ENCODE measurements at regions not wholly inside any gene's neighbourhood (a gene's known extent, or its start where the extent isn't known, plus 50 kb on each side); places are given as distances from the start of the nearest gene placed in this dataset.
A peak's percentile ranks its signal among the peaks of the same experiment; 100 is the strongest.

DNA sequence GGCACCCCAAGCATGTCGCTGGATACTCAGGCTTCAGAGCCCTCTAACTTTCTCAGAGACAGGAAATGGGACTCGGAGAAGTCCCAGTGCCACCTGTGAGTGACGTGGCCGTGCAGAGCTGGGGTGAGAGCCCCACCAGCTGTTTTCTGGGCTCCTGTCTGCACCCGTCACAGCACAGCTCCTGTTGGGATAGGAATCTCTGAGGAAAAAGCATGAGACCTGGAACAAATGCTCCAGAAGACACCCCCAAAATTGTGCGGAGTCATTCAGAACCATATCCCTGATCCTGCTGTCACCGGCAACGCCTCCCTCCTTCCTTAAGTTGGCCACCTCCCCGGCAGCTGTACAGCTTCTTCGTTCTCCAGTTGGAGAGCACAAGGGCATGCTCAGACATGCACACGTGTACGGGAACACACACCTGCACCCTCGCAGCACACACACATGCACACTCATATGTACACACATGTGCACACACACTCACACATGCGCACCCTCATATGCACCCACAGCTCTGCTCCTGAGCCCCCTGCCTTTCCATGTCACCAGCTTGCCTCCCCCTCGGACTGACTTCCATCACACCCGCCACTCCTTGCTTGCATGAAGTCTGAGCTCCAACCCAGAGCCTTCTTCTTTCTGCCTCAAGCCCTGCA is 1430.0 kb downstream of the BRD1 start:
- Histone ChIP-seq H3K36me3 (replicated peaks in 1 of 2; ENCODE audit: control insufficient read depth in 1 of 2, insufficient read depth in 2 of 2, low read length in 2 of 2) (no peaks in the 10 kb centered on the region), H3K4me3 (replicated peaks in 1 of 3; ENCODE audit: insufficient read depth in 1 of 3, low read depth in 2 of 3, low read length in 3 of 3) (no peak overlapping the region), H2AFZ (ENCODE audit: low read length) (no peak overlapping the region), H3K9me3 (ENCODE audit: low read length) (no peaks in the 10 kb centered on the region), H3K9ac (ENCODE audit: insufficient read depth, low read depth, low read length) (no peak overlapping the region), H3K79me2 (ENCODE audit: insufficient read depth, low read length) (no peaks in the 10 kb centered on the region), H3K27ac (ENCODE audit: extremely low read length, insufficient read depth, low read length) (no peak overlapping the region), H3K4me2 (ENCODE audit: low read depth, low read length) (no peak overlapping the region), H3K4me1 (ENCODE audit: insufficient read depth, low read length) (peaks cover 14% of the 10 kb centered on the region), H4K20me1 (ENCODE audit: insufficient read depth, low read length) (no peaks in the 10 kb centered on the region), H3K27me3 (ENCODE audit: control insufficient read depth in 1 of 2, insufficient read depth in 2 of 2, low read length in 2 of 2) (peaks cover 0 to 32% of the 10 kb centered on the region in 2 experiments; a peak in 1 of 5 replicates)
- 69% methylated on average over 10 of the region's 16 CpGs for WGBS (ENCODE audit: low lambda C conversion rate)
- intact Hi-C loops (cut with micrococcal nuclease; ENCODE audit: unreplicated experiment) (no loop called here), in situ Hi-C loops (cut with HindIII; ENCODE audit: extremely low pct_ligation_motif_present, low pct_unique_long_range_greater_than_20kb) (no loop called here)
- ChIA-PET POLR2A (no interaction called here), CTCF (ENCODE audit: low intra/inter-chr PET ratio, low total read pairs) (no interaction called here)
- no TSS peak for BruUV-seq (replicated peaks)
- DNase-seq (ENCODE audit: low spot score) (no peak), ATAC-seq (no peak), FAIRE-seq (no peak)
- TF ChIP-seq, protein P1, sequence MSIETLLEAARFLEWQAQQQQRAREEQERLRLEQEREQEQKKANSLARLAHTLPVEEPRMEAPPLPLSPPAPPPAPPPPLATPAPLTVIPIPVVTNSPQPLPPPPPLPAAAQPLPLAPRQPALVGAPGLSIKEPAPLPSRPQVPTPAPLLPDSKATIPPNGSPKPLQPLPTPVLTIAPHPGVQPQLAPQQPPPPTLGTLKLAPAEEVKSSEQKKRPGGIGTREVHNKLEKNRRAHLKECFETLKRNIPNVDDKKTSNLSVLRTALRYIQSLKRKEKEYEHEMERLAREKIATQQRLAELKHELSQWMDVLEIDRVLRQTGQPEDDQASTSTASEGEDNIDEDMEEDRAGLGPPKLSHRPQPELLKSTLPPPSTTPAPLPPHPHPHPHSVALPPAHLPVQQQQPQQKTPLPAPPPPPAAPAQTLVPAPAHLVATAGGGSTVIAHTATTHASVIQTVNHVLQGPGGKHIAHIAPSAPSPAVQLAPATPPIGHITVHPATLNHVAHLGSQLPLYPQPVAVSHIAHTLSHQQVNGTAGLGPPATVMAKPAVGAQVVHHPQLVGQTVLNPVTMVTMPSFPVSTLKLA (IDR thresholded peaks at IDR 0.05), result peak; percentile 72
- TF ChIP-seq ZNF333 (CRISPR knock-in tag; IDR thresholded peaks at IDR 0.05; ENCODE audit: borderline replicate concordance), result no peak

DNA sequence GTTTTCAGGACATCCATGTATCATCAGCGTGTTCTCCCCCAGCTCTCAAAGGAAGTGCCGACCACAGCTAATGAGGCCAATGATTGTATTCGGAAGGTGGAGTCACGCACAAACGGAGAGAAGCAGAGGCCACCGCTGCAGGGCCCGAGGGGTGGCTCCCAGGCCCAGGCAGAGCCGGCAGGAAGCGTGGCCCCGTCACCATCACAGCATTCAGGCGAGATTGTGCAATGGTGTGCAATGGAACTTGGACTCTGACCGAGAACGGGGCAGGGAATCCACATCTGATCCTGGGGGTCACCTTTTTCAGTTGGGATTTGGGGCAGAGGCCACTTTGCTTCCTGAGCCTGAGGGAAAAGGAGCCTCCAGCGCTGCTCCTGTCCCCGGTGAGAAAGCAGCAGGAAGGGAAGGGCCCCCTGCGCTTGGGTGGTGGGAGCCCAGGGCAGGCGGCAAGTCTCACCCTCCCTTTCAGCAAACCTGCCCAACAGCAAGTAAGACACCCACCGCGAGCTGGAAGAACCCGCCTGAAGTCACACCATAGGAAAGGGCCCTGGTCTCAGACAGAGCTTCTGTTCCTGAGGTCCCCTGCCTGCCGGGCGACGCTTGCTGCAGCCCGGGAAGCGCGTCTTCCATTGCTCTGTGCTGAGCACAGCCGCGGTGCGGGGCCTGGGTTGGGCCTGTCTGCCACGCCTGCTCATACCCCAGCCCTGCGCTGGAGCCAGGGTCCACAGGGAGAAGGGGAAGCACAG is 1430.7 kb downstream of the BRD1 start:
- in situ Hi-C loops (cut with HindIII; ENCODE audit: extremely low pct_ligation_motif_present, low pct_unique_long_range_greater_than_20kb) (no loop called here), intact Hi-C loops (cut with micrococcal nuclease; ENCODE audit: unreplicated experiment) (no loop called here)
- peak overlapping the region; percentile 35; the same call in 1 of the 2 replicates for H3K4me2 ChIP-seq (ENCODE audit: low read depth, low read length)
- no peak overlapping the region; a peak in 1 of 6 replicates for H3K4me3 ChIP-seq (replicated peaks in 1 of 3; ENCODE audit: insufficient read depth in 1 of 3, low read depth in 2 of 3, low read length in 3 of 3)
- ChIA-PET POLR2A (no interaction called here), CTCF (ENCODE audit: low intra/inter-chr PET ratio, low total read pairs) (no interaction called here)
- peaks cover 0 to 28% of the 10 kb centered on the region in 2 experiments; a peak in 1 of 5 replicates for H3K27me3 ChIP-seq (ENCODE audit: control insufficient read depth in 1 of 2, insufficient read depth in 2 of 2, low read length in 2 of 2)
- no peak overlapping the region for H2AFZ ChIP-seq (ENCODE audit: low read length)
- H3K9me3 ChIP-seq (ENCODE audit: low read length), result no peaks in the 10 kb centered on the region
- H3K27ac ChIP-seq (ENCODE audit: extremely low read length, insufficient read depth, low read length), result no peak overlapping the region
- H3K79me2 ChIP-seq (ENCODE audit: insufficient read depth, low read length), result no peaks in the 10 kb centered on the region
- no peak overlapping the region for H3K9ac ChIP-seq (ENCODE audit: insufficient read depth, low read depth, low read length)
- no peaks in the 10 kb centered on the region for H3K36me3 ChIP-seq (replicated peaks in 1 of 2; ENCODE audit: control insufficient read depth in 1 of 2, insufficient read depth in 2 of 2, low read length in 2 of 2)
- BruUV-seq (replicated peaks), result no TSS peak
- FAIRE-seq, result peak; percentile 12
- DNase-seq (ENCODE audit: low spot score), result peak; percentile 58
- peaks cover 14% of the 10 kb centered on the region for H3K4me1 ChIP-seq (ENCODE audit: insufficient read depth, low read length)
- H4K20me1 ChIP-seq (ENCODE audit: insufficient read depth, low read length), result no peaks in the 10 kb centered on the region
- ATAC-seq, result peak; percentile 94
- WGBS (ENCODE audit: low lambda C conversion rate), result 52% methylated on average over 10 of the region's 31 CpGs
- no peak for TF ChIP-seq CCAR2 (optimal IDR thresholded peaks at IDR 0.05; ENCODE audit: low read depth, low read length)
- TF ChIP-seq SIN3B (IDR thresholded peaks at IDR 0.05; ENCODE audit: low read length), result no peak
- TF ChIP-seq, protein P2, sequence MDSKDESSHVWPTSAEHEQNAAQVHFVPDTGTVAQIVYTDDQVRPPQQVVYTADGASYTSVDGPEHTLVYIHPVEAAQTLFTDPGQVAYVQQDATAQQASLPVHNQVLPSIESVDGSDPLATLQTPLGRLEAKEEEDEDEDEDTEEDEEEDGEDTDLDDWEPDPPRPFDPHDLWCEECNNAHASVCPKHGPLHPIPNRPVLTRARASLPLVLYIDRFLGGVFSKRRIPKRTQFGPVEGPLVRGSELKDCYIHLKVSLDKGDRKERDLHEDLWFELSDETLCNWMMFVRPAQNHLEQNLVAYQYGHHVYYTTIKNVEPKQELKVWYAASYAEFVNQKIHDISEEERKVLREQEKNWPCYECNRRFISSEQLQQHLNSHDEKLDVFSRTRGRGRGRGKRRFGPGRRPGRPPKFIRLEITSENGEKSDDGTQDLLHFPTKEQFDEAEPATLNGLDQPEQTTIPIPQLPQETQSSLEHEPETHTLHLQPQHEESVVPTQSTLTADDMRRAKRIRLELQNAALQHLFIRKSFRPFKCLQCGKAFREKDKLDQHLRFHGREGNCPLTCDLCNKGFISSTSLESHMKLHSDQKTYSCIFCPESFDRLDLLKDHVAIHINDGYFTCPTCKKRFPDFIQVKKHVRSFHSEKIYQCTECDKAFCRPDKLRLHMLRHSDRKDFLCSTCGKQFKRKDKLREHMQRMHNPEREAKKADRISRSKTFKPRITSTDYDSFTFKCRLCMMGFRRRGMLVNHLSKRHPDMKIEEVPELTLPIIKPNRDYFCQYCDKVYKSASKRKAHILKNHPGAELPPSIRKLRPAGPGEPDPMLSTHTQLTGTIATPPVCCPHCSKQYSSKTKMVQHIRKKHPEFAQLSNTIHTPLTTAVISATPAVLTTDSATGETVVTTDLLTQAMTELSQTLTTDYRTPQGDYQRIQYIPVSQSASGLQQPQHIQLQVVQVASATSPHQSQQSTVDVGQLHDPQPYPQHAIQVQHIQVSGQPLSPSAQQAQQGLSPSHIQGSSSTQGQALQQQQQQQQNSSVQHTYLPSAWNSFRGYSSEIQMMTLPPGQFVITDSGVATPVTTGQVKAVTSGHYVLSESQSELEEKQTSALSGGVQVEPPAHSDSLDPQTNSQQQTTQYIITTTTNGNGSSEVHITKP (CRISPR knock-in tag; IDR thresholded peaks at IDR 0.05; ENCODE audit: low read depth), result peak; percentile 70
- no peak for TF ChIP-seq ZNF761 (CRISPR knock-in tag; conservative IDR thresholded peaks at IDR 0.05)
- TF ChIP-seq ZNF451 (CRISPR knock-in tag; IDR thresholded peaks at IDR 0.05), result no peak
- no peak for TF ChIP-seq MAFG (CRISPR knock-in tag; IDR thresholded peaks at IDR 0.05)
- TF ChIP-seq, protein P3, sequence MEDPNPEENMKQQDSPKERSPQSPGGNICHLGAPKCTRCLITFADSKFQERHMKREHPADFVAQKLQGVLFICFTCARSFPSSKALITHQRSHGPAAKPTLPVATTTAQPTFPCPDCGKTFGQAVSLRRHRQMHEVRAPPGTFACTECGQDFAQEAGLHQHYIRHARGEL (CRISPR knock-in tag; IDR thresholded peaks at IDR 0.05), result no peak
- no peak for TF ChIP-seq REXO4 (CRISPR knock-in tag; IDR thresholded peaks at IDR 0.05; ENCODE audit: borderline replicate concordance)

All from HepG2 (cell line).